A549 (cell line): ENCODE measurements at regions not wholly inside any gene's neighbourhood (a gene's known extent, or its start where the extent isn't known, plus 50 kb on each side); places are given as distances from the start of the nearest gene placed in this dataset.

ENCODE experiments used
- ATAC-seq, 2 experiments: fragments of 200-7000 bp in 1 of 2; fragments of >200 bp in 1 of 2; cut with Nextera tagmentation in 1 of 2; cut with Tn5 transposase in 1 of 2; 3 replicates each; pipeline versions ENCODE4 v1.8.0 to v1.9.1; 2018 to 2020; ENCODE audit warnings: mild to moderate bottlenecking in 1 of 2, moderate library complexity in 1 of 2
- CTCF ChIA-PET: fragments of 300-600 bp; sonication (Branson Sonifier 250); formaldehyde crosslinking; extraction: SDS; loops from one replicate; lab custom pipeline; 2021; ENCODE audit warnings: antibody characterized with exemption, inconsistent platforms; lab: Yijun Ruan, JAX
- POLR2A ChIA-PET: fragments of 350-600 bp; formaldehyde crosslinking; extraction: SDS; loops from one replicate; lab custom pipeline; 2021; ENCODE audit warnings: antibody characterized with exemption, inconsistent platforms; lab: Yijun Ruan, JAX
- DNase-seq, 2 experiments: peaks; one replicate each; pipeline versions ENCODE4 v3.0.0 to v3.0.0-alpha.2; 2011 to 2016; ENCODE audit warnings: low read depth in 1 of 2, low spot score in 1 of 2
- FAIRE-seq: peaks from 2 replicates; lab custom pipeline; 2011; peaks lifted over from hg19 to GRCh38; lab: Jason Lieb, UNC
- H3K27ac ChIP-seq, 2 experiments: fragments of >200 bp; sonication (Bioruptor Twin); formaldehyde crosslinking; 3 replicates each; pipeline ENCODE4 v1.5.1; 2016 to 2017
- H3K4me1 ChIP-seq: fragments of >200 bp; sonication (Bioruptor Twin); formaldehyde crosslinking; 3 replicates; pipeline ENCODE4 v1.6.1; 2016
- H3K4me2 ChIP-seq: fragments of >200 bp; sonication (Bioruptor Twin); formaldehyde crosslinking; 3 replicates; pipeline ENCODE4 v1.6.1; 2016
- H3K4me3 ChIP-seq: fragments of >200 bp; sonication (Bioruptor Twin); formaldehyde crosslinking; 3 replicates; pipeline ENCODE4 v1.5.1; 2016
- H3K9me3 ChIP-seq: fragments of >200 bp; sonication (Bioruptor Twin); formaldehyde crosslinking; 3 replicates; pipeline ENCODE4 v1.6.1; 2016
- ATOH8 ChIP-seq: fragments of 250-450 bp; sonication (Bioruptor Pico); IDR thresholded peaks from 2 replicates; pipeline ENCODE4 v1.5.0; 2020; ENCODE audit warnings: low read depth, mild to moderate bottlenecking, moderate library complexity
- CBX2 ChIP-seq: fragments of 200-600 bp; sonication (generic); IDR thresholded peaks from 2 replicates; pipeline ENCODE4 v1.6.1; 2016; ENCODE audit warnings: low read depth, mild to moderate bottlenecking, borderline replicate concordance
- CEBPB ChIP-seq, 2 experiments: fragments of >200 bp in 1 of 2; sonication (Bioruptor Twin) in 1 of 2; formaldehyde crosslinking in 1 of 2; IDR thresholded peaks; 2 replicates each; pipeline ENCODE4 v1.6.1; 2012 to 2016
- CHD4 ChIP-seq: fragments of 200-600 bp; sonication (generic); IDR thresholded peaks from 2 replicates; pipeline ENCODE4 v1.6.1; 2016; ENCODE audit warnings: antibody characterized with exemption, mild to moderate bottlenecking, borderline replicate concordance
- CTCF ChIP-seq: fragments of >200 bp; sonication (Bioruptor Twin); formaldehyde crosslinking; IDR thresholded peaks from 3 replicates; pipeline ENCODE4 v1.5.1; 2016
- E2F6 ChIP-seq: IDR thresholded peaks from 2 replicates; pipeline ENCODE4 v1.6.1; 2012; ENCODE audit warnings: low read depth, borderline replicate concordance
- EHF ChIP-seq: fragments of 250-450 bp; sonication (Bioruptor Pico); IDR thresholded peaks from 2 replicates; pipeline ENCODE4 v1.5.0; 2020; ENCODE audit warnings: mild to moderate bottlenecking
- FOSL2 ChIP-seq, 2 experiments: fragments of 450-650 bp in 1 of 2; fragments of >200 bp in 1 of 2; sonication (Bioruptor Twin) in 1 of 2; formaldehyde crosslinking; IDR thresholded peaks; 2 replicates each; pipeline versions ENCODE4 v1.5.0 to v1.6.1; 2016 to 2020; ENCODE audit warnings: mild to moderate bottlenecking in 1 of 2, moderate library complexity in 1 of 2
- HMGXB4 ChIP-seq: fragments of 250-450 bp; sonication (Bioruptor Pico); IDR thresholded peaks from 2 replicates; pipeline ENCODE4 v1.5.0; 2021; ENCODE audit warnings: mild to moderate bottlenecking, moderate library complexity, borderline replicate concordance
- HOXA7 ChIP-seq: fragments of 250-450 bp; sonication (Bioruptor Pico); IDR thresholded peaks from 2 replicates; pipeline ENCODE4 v1.5.0; 2020; ENCODE audit warnings: mild to moderate bottlenecking, moderate library complexity
- HOXB5 ChIP-seq: fragments of 250-450 bp; sonication (Bioruptor Pico); IDR thresholded peaks from 2 replicates; pipeline ENCODE4 v1.5.0; 2020; ENCODE audit warnings: mild to moderate bottlenecking, moderate library complexity
- JUN ChIP-seq, 2 experiments: fragments of >200 bp; sonication (Bioruptor Twin); formaldehyde crosslinking; IDR thresholded peaks; 2 replicates in 1 of 2; 3 replicates in 1 of 2; pipeline ENCODE4 v1.6.1; 2016 to 2017
- KDM1A ChIP-seq: fragments of 200-600 bp; sonication (generic); IDR thresholded peaks from 2 replicates; pipeline ENCODE4 v1.6.1; 2016; ENCODE audit warnings: low read depth, mild to moderate bottlenecking
- MAFK ChIP-seq: fragments of 450-650 bp; IDR thresholded peaks from 2 replicates; pipeline ENCODE4 v1.6.1; 2014; ENCODE audit not compliant: partially characterized antibody
- MAZ ChIP-seq: fragments of 150-350 bp; IDR thresholded peaks from 2 replicates; pipeline ENCODE4 v1.6.1; 2014; ENCODE audit warnings: antibody characterized with exemption, low read depth, low read length, borderline replicate concordance
- MYC ChIP-seq: IDR thresholded peaks from 2 replicates; pipeline ENCODE4 v1.6.1; 2012; ENCODE audit warnings: mild to moderate bottlenecking, inconsistent platforms, low read length, improper control_type of control experiment, borderline replicate concordance
- PHF8 ChIP-seq: fragments of 200-600 bp; sonication (generic); IDR thresholded peaks from 2 replicates; pipeline ENCODE4 v1.6.1; 2016; ENCODE audit warnings: low read depth, mild to moderate bottlenecking, antibody characterized with exemption, moderate library complexity, borderline replicate concordance
- POLR2A ChIP-seq: IDR thresholded peaks from 2 replicates; pipeline ENCODE4 v1.6.1; 2012; ENCODE audit warnings: mild to moderate bottlenecking, low read length
- RAD21 ChIP-seq, 2 experiments: fragments of >200 bp in 1 of 2; sonication (Bioruptor Twin) in 1 of 2; formaldehyde crosslinking in 1 of 2; IDR thresholded peaks in 1 of 2; conservative IDR thresholded peaks in 1 of 2; 2 replicates in 1 of 2; 3 replicates in 1 of 2; pipeline ENCODE4 v1.6.1; 2012 to 2018; ENCODE audit warnings: inconsistent platforms in 1 of 2
- RNF2 ChIP-seq: fragments of 200-600 bp; sonication (generic); IDR thresholded peaks from 2 replicates; pipeline ENCODE4 v1.6.1; 2016; ENCODE audit warnings: low read depth, mild to moderate bottlenecking, antibody characterized with exemption, moderate library complexity, borderline replicate concordance
- SREBF2 ChIP-seq: fragments of 450-650 bp; IDR thresholded peaks from 2 replicates; pipeline ENCODE4 v1.6.1; 2014; ENCODE audit warnings: mild to moderate bottlenecking, moderate library complexity
- ZNF302 ChIP-seq: fragments of 250-450 bp; sonication (Bioruptor Pico); IDR thresholded peaks from 2 replicates; pipeline ENCODE4 v1.9.0; 2021; ENCODE audit warnings: inconsistent platforms, mild to moderate bottlenecking, moderate library complexity
- ZSCAN20 ChIP-seq: fragments of 250-450 bp; sonication (Bioruptor Pico); IDR thresholded peaks from 2 replicates; pipeline ENCODE4 v1.8.0; 2022; ENCODE audit warnings: mild to moderate bottlenecking, moderate library complexity
- WGBS: methylation state at CpG from one replicate; pipeline ENCODE4 v1.1.6; 2017; ENCODE audit errors: missing lambda C conversion rate; 5-methylcytosine and 5-hydroxymethylcytosine counted together

- DNase-seq (no peak), ATAC-seq (no peak), FAIRE-seq (no peak)
- H3K4me2 ChIP-seq, result no peak overlapping the region
- CTCF ChIA-PET, result no interaction called here
- no peaks in the 10 kb centered on the region for H3K4me1 ChIP-seq
- POLR2A ChIA-PET, result no interaction called here
- 52% methylated on average over 15 of the region's 15 CpGs for WGBS
- TF ChIP-seq POLR2A (no peak), SREBF2 (no peak), MAZ (no peak), ATOH8 (CRISPR knock-in tag) (no peak), ZNF302 (CRISPR knock-in tag) (no peak), CBX2 (no peak), KDM1A (no peak), RNF2 (no peak), RAD21 (conservative IDR thresholded peaks at IDR 0.05 in 1 of 2, IDR thresholded peaks at IDR 0.05 in 1 of 2) (no peak), MAFK (no peak), CHD4 (no peak), FOSL2 (IDR thresholded peaks at IDR 0.05) (no peak), FOSL2 (CRISPR knock-in tag; IDR thresholded peaks at IDR 0.05) (no peak), MYC (no peak), ZSCAN20 (CRISPR knock-in tag) (no peak)
- H3K4me3 ChIP-seq, result no peak overlapping the region
- no peak overlapping the region for H3K27ac ChIP-seq
- H3K9me3 ChIP-seq, result no peaks in the 10 kb centered on the region
Observed at GRCh38 chr2:128493880-128494279, 175.2 kb upstream of the HS6ST1 start.

- FAIRE-seq (no peak), DNase-seq (no peak), ATAC-seq (no peak)
- no peaks in the 10 kb centered on the region for H3K4me1 ChIP-seq
- no peak overlapping the region for H3K27ac ChIP-seq
- TF ChIP-seq CTCF (no peak), PHF8 (no peak), HOXA7 (CRISPR knock-in tag) (no peak), HMGXB4 (no peak), CEBPB (IDR thresholded peaks at IDR 0.05) (no peak), JUN (IDR thresholded peaks at IDR 0.05) (no peak), HOXB5 (no peak), EHF (CRISPR knock-in tag) (no peak), E2F6 (no peak)
- WGBS, result 76% methylated on average over 8 of the region's 8 CpGs
- H3K9me3 ChIP-seq, result no peaks in the 10 kb centered on the region
- POLR2A ChIA-PET, result no interaction called here
- CTCF ChIA-PET, result interaction anchor here (0.8 kb wide), 1 partner anchor 40 kb away, joined by 3 read pairs; no protein-coding TSS in a partner anchor
- H3K4me3 ChIP-seq, result no peak overlapping the region
- H3K4me2 ChIP-seq, result no peak overlapping the region
Observed at GRCh38 chr2:128494307-128494639, 175.6 kb upstream of the HS6ST1 start.
